GM18907 (cell line): ENCODE measurements at regions not wholly inside any gene's neighbourhood (a gene's known extent, or its start where the extent isn't known, plus 50 kb on each side); places are given as distances from the start of the nearest gene placed in this dataset.

ENCODE experiments used
- ATAC-seq: cut with Tn5 transposase; IDR thresholded peaks from one replicate; pipeline ENCODE4 v1.9.1; 2021; ENCODE audit warnings: mild to moderate bottlenecking, moderate library complexity; ENCODE audit not compliant: unreplicated experiment

DNA sequence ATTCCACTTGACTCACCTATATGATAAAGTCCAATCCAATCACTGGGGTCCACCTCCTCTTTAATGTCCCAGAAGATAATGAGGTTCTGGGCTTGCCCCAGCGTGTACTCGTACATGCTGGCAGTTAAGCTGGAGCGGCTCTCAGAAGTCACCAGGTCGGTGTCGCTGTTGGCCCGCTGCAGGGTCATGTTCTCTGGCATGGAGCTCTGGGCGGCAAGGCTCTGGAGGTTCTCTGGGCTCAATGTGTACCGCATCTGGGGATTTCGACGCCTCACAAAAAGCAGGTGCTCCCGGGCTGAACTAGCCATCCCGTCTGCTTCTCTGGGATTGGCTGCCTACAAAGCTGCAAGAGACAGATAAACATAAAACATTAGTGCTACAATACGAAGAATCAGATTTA lies 206.4 kb upstream of the CCDC150 start:
- ATAC-seq, result no peak

DNA sequence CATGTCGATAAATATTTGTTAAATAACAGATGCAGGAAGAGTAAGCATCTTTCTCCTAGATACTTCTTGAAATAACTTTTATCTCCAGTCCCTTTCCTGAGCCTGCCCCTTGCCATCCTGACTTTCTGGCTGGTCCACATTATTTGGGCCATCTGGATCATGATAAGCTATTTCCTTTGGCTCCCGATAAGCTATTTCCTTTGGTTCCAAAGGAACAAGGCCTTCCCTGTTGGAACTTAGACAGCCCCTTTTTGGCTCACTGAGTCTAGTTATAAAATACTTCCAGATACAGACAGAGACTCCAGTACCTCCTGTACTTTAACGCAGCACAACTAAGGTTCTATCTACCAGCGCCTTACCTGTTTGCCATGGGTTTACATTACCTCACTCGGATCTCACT lies 205.3 kb upstream of the CCDC150 start:
- ATAC-seq, result no peak

DNA sequence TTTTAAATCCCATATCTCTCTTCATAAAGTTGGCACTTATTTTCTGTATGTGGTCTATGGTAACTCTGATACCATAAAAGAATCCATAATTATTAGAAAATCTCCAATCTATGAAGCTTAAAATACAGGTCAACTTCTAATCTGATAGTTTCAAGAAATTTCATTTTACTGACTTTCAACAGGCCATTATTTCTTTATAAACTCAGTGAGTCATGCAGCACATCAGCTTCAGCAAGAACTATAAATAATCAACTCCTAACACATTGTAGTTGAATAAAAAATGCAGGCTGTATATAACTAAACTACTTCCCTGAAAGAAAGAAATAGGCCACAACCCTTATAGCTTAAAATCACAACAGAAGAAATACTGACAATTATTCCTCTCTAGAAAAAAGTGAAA lies 204.3 kb upstream of the CCDC150 start:
- ATAC-seq, result no peak

DNA sequence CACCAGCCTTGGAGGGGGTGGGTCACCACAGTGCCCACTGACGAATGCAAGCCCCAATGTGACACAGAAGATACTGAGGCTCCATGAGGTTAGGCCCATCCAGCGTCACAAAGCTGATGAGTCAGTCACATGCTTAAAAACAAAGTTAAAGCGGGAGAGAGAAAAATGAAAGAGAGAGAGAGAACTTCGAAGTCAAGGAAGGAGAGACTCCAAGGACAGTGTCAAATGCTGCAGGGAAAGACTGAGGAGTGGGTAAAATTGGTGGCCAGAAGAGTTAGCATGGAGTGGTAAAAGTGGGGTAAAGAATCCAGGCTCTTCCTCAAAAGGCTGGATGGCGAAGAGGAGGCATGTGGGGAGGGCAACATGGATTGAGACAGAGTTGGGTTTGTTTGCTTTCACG lies 201.9 kb upstream of the CCDC150 start:
- no peak for ATAC-seq

DNA sequence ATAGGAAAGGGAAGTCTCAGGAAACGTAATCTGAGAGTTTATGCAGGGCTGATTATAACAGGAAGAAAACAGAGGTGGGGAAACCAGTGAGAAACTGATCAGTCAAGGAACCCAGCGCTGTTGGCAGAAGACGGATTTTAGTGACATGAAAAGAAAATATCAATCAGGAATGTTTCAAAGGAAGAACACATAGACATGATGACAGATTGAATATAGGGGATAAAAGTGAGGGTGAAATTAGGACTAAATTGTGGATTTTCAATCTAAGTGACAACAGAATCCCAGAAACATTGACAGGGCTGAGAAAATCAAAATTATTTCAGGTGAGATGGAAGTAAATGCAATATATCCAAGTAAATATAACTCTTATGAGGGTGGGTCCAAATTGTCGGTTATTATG lies 199.8 kb upstream of the CCDC150 start:
- no peak for ATAC-seq

DNA sequence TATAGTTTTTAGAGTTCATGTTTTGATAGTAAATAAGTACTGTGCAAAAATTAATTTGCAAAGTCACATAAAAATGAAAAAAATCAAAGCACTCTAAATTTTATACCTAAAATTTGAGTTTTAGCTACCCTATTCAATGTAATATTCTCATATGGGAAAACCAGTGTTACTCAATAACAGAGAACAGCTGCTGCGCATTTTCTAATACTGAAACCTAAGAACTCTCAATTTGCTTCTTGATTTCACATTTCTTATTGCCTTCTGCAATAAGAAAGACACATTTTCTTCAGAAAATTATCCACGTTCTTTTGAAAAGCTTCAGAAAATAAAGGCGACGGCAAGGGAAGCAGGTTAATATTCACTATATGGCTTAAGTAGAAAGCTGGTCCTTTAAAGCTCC lies 199.1 kb upstream of the CCDC150 start:
- no peak for ATAC-seq

DNA sequence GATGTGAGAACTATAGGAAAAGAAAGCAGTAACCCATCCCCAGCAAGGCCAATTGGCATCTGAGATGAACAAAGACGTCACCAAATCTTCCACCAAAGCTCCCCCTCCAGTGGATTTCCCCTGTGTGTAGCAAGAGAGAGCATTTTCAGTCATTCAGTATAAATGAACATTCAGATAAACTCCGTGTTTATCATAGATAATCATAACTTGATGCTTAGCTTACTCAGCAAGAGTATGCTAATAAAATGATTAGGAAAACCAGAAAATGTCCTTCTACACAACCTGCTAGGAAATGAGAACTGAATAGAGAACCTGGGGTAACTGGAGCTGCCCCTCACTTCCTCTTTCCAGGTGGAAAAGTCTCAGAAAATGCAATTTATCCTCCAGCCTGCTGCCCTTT lies 198.0 kb upstream of the CCDC150 start:
- ATAC-seq, result no peak

DNA sequence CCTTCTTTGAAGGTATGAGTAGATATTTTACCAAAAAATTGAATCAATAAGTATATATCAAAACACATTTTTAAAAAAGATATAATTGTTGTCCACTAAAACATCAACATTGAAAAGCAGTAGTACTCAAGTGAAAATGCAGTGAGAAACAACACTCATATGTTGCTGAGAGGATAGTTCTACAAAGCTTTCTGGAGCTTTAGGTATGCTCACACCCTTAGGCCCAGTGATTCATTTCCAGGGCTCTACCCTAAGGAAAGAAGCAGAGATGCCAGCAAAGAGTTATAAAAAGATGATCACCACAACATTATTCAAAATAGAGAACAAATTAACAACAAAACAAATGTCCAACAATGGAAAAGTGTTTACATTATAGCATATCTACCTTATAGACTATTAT lies 197.3 kb upstream of the CCDC150 start:
- no peak for ATAC-seq

DNA sequence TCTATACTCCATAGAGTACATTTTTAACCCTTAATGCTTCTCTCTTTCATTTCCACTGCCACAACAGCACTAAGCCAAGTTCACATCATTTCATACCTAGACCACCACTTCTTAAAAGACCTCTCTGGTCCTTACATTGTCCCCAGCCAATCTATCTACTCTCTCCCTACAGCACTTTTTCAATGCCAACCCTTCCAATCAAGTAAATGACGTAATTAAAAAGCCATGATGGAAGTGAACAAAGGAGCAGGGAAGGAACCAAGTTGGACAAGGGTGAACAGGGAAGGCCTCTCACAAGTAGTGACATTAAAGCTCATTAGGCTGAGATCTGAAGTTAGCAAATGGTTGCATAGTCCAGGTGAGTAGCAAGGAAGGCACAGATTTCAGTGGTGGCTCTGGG lies 195.1 kb upstream of the CCDC150 start:
- no peak for ATAC-seq

DNA sequence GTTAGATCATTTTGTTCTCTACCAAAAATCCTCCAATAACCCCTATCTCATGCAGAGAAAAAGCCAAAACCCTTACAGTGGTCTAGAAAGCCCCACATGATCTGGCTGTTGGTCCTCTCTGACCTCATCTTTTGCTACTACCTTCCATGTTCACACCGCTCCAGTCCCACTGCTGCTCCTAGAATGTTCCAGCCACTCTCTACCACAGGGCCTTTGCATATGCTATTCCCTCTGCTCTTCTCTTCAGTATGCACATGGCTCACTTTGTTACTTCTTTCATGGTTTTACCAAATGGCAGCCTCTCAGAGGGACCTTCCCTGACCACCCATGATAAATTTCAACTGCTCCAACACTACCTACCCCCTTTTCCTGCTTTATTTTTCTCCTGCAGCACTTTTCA lies 193.5 kb upstream of the CCDC150 start:
- ATAC-seq, result no peak

DNA sequence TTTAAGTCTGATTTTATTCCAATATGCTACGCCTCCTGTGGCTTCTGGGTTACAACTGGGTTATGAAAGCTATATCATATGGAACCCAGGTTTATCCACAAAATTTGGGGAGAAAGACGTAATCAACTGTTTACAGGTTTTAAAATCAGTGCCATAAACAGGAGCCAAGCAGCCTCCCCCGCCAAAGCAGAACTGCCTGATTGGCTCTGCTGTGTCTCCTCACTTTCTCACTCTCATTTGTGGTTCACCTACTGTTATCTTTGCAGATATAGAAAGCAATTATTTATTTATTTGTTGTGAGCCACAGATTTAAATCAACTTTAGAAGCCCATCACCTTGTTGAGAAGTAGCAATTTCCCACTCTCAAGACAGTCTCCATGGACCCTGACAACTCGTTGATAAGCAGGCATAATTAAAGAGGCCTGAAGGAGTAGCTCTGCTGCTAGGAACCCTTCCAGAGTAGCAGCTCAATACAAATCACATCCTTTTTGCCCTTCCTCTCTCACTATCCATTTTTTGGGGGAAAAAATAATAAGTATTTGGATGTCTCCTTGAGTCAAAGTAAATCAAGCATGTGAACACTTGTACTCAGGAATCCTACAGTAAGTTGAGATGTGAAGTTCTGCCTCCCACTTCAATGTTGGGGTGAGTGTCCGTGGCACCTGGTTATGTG lies 191.0 kb upstream of the CCDC150 start:
- ATAC-seq, result no peak

DNA sequence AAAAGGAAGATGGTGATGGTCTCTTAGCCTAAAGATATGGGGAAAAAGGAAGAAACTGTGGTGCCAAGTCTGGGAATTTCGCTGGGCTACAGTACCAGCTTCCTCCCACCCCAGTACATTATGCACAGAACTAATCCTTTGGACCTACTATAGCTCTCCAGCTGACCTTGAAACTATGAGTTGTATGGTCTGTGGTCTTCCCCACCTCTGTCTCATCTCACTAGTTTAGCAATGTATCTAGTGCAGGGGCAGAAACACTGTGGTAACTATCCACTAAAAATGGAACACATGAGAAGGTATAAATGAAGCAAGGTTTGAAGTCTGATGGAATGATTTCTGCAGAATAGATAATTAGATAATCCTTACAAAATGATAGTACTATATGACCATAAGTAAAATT lies 190.4 kb upstream of the CCDC150 start:
- no peak for ATAC-seq

DNA sequence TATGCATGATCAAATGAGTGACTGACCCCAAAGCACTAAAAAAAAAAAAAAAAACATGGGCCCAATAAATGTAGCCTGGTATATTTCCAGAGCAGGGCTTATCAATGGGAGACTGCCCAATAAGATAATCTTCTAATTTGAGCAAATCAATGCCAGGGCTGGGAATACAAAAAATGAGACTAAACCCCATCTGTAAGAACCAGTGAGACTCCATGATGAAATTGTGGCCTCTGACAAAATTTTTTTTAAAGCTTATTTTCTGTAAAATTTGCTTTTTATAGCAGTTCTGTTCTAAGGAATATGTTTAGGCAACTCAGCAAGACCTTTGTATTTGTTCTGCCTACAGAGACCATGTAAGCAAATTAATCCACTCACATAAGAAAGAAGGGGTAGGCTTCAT lies 186.8 kb upstream of the CCDC150 start:
- ATAC-seq, result no peak

DNA sequence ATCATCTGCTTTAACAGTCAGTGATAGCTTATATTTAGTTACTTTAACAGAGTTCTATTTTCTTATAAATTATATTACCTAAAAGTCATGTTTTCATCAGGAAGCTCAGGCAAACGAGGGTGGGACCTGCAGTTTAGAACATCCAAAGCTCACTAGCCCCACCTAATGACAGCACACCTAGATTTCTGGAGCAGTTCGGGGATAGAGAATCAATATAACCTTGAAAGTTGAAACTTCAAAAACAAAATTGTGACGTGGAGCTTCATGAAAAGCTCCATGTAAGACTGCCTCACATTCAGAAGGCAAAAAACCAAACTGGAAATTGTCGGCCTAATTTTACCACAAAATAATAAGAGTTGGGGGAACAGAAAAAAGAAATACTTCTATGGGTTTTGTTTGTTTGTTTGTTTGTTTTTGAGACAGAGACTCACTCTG lies 185.9 kb upstream of the CCDC150 start:
- peak; percentile 58 for ATAC-seq

DNA sequence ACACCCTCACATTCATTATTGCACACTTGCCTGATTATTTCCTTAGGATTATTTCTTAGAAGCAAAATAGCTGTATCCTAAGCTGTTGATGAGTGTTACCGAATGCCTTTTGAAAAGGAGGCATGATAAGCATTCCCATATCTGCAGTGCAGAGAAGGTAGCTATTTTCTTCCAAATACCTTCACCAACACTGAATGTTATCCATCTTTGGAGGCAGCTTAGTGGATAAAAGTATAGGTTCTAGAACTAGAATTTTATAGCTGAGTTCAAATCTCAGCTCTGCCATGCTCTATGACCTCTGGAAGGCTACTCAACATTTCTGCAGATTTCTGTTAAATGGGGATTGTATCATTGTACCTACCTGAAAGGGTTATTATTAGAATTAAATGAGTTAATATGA lies 185.0 kb upstream of the CCDC150 start:
- ATAC-seq, result no peak

DNA sequence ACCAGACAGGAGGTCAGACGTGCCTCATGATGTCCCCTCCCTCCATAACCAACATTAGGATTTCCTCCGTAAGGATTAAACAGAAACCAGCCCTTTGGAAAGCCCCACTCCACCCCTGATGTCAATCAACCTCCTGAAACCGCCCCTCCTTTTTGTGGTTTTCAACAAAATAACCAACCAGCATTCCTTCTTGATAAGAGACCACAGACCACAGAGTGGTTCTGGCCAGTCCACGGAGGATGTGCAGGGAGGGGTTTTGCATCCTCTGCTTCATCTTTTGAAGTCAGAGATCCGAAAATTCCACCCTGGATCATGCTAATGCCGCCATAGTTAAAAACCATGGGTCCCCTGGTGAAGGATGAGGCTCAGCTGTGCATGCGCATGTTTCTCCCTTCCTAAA lies 180.0 kb upstream of the CCDC150 start:
- ATAC-seq, result no peak

DNA sequence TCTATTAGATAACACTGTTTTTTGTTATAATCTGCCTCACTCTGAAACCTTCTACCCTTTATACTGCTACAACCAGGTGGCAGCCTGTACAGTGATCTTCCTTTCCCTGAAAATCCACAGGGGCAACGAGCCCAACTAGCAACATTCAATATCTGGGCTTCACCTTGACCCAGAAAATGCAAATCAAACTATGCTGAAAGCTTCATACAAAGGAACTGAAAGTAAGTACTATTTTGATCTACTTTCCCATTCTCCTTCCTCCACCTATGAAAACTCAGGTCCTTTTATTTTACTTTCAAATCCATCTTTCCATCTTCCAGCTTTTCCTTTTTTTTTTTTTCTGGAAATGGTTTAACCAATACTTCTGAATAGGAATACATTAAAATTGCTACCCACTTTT lies 175.8 kb upstream of the CCDC150 start:
- ATAC-seq, result no peak

DNA sequence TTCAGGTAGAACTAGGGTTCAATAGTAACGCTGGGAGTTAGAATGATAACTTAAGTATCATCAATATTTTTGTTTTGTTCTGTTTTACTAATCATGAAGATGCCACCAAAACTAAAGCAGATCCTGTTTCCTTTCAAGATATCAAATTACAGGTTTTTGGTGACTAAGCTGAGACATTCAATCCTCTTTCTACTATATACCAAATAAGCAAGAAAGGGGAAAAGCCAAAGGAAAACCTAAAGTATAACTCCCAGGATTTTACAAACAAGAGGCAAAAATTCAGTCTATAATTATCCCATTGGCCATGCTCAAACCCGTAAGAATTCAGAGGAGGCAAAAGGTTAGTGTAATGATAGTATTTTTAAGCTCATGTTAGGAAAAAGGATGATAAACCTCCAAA lies 175.2 kb upstream of the CCDC150 start:
- ATAC-seq, result no peak

DNA sequence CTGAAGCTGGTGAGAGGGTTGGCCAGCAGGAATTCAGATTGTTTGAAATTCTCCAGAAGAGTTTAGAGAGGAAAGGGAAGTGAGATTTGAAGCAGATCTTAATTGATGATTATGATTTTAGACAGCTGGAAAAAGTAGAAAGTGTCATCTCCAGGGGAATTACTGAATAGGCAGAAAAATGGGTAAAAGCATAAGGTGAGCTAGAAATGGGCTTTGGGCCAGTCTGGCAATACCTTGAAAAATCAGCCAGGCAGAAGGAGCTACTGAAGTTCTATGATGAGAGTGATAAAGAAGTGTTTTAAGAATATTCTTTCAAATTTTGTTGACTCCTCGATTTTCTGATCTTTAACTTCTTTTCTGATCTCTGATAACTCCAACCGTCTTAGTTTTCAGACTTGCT lies 172.9 kb upstream of the CCDC150 start:
- no peak for ATAC-seq

DNA sequence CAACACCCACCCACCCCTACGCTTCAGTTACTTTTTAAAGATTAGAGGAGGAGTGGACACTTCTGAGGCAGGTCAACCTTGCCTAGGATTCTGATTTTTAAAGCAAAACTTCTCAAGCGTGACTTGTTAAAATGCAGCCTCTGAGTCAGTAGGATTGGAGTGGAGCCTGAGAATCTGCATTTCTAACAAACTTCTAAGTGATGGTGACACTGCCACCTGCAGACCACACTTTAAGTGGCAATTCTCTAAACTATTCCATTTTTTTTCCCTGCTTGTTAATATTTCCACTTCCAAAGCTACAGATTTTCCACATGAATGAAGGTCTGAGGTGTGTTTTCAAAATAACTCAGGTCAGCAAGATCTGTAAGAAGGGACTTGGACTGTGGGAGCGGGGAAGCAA lies 171.1 kb upstream of the CCDC150 start:
- no peak for ATAC-seq

DNA sequence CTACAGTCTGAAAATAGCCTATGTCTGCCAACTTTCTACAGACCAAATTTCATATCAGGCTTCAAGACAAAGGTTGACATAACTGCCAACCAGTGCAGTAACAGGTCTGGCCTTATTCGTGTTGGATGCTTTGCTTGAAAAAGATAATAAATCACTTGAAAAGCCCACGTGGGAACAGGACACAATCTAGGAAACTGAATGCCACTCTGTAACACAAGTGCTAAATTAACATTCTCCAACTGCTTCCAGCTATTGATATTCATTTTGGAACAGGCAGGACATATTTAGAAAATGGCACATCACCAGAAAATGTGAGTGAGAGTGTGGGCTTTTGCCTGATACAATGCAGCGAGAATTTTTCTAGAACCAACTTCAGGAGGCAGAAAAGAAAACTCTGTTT lies 165.9 kb upstream of the CCDC150 start:
- ATAC-seq, result no peak

DNA sequence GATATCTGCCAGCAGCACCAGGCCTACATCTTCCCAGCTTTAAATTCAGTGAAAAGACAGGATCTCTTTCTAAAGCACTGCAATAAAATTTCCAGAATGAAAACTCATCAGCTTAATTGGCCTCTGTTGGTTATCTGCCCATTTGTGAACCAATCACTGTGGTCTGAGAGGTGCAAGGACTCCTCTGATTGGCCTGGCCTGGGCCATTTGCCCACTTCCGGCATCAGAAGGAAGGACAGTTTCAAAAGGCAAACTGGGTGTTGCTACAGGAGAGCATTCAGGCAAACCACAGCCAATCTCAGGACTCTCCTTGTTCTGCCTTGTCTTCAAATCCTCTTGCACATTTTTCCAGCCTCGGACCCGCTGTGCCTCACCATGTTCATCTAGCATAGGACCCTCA lies 163.9 kb upstream of the CCDC150 start:
- no peak for ATAC-seq

DNA sequence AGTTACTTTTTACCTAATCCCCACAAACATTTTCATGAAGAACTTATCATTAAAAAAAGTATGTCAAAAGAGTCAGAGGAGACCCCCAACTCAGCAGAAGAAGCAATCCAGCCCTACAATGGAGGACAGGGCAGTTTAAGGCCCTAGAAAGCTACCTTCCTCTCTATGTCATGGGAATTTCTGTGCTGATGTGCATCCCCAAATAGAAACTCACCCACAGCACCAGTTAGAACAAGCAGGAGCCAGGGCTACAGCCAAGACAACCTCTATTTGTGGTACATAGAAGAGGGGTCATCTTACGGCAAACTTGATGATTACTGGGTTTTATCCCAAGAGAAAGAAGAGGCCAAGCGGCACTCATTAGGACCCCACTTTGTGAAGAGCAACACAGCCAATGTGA lies 160.9 kb upstream of the CCDC150 start:
- ATAC-seq, result no peak

DNA sequence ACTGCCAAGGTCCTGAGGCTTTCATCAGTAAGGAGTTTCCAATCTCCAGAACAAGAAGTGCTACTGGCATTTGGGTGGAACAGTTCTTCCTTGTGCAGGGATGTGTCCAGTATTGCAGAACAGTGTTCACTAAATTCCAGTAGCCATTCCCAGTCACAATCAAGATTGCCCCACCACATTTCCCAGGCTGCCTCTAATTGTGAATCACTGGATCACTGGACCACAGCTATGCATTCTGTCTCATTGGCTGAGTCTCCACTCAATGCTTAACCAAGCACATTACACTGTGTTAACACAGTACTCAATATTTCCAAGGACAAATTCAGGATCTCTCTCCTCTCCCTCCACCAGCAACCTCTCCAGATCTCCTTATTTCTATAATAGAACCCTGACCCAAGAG lies 160.2 kb upstream of the CCDC150 start:
- no peak for ATAC-seq
